ENCODE measurements at regions not wholly inside any gene's neighbourhood (a gene's known extent, or its start where the extent isn't known, plus 50 kb on each side); places are given as distances from the start of the nearest gene placed in this dataset.

DNA sequence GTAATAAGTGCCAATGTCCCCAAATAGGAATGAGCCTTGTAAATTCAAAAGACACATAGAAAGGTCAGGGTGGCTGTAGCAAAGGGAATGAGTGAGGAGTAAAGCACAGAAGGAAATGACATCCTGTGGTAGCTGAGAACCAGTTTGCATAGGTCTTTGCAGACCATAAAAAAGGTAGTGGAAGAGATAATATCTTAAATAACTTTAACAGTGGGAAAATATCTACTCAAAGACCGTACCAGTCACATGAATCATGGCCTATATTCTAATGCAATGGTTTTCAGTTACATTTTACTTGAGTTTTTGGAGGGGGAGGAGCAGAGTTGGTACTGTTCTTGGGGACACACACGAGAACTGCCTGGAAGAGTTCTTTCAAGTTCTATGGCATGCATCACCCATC is 297.3 kb upstream of the ADAMTS9 start:
- no peak for DNase-seq
- no peak for TF ChIP-seq POLR2A (IDR thresholded peaks at IDR 0.05; ENCODE audit: low read length)
- no peak for TF ChIP-seq GATA1 (IDR thresholded peaks at IDR 0.05; ENCODE audit: low read depth, low read length)

GRCh38 chr3:64983583-64984359 is 296.0 kb upstream of the ADAMTS9 start:
- TF ChIP-seq POLR2A (IDR thresholded peaks at IDR 0.05; ENCODE audit: low read length) (no peak), GATA1 (IDR thresholded peaks at IDR 0.05; ENCODE audit: low read depth, low read length) (no peak)
- DNase-seq, result no peak

- no peak for TF ChIP-seq GATA1 (IDR thresholded peaks at IDR 0.05; ENCODE audit: low read depth, low read length)
- no peak for TF ChIP-seq POLR2A (IDR thresholded peaks at IDR 0.05; ENCODE audit: low read length)
- DNase-seq, result no peak
Measured at GRCh38 chr3:64977308-64978100, 289.7 kb upstream of the ADAMTS9 start.

- TF ChIP-seq POLR2A (IDR thresholded peaks at IDR 0.05; ENCODE audit: low read length) (no peak), GATA1 (IDR thresholded peaks at IDR 0.05; ENCODE audit: low read depth, low read length) (no peak)
- DNase-seq, result no peak
Measured at GRCh38 chr3:64976456-64976855, 288.7 kb upstream of the ADAMTS9 start.

DNA sequence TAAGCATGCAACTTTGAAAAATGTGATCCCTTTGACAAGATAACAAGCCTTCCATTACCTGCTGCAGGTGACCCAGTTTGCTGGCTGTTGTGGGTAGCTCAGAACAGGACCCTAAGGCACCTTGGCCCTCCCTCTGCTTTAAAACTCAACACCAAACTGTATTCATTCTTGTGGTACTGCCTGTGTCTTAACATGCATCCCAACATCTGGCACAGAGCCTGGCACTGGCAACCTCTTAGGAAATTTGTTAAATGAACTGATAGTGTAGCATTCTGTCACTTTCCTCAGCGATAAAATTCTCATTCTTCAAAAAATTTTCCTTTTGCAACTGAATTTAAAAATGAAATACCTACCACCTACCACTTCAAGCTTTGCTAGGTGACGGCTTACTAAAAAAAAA is 287.3 kb upstream of the ADAMTS9 start:
- DNase-seq, result no peak
- TF ChIP-seq GATA1 (IDR thresholded peaks at IDR 0.05; ENCODE audit: low read depth, low read length) (no peak), POLR2A (IDR thresholded peaks at IDR 0.05; ENCODE audit: low read length) (no peak)

DNA sequence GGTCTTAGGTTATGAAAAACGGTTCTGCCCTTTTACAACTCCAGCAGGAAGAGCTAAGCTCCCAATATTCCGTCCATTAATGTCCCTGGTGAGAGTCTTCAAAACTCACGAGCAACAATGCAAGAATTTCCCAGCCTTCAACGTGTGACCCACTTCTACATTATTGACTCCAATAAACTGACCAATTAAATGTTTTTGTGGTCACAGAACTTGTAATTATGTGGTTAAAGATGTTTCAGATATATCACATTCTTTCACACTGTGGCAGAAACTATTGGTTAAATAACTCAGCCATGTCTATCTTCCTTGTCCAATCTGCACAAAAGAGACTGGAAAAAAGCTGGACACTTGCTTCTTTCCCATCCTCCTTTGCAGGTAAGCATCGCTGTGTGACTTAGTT is 286.6 kb upstream of the ADAMTS9 start:
- TF ChIP-seq POLR2A (IDR thresholded peaks at IDR 0.05; ENCODE audit: low read length) (no peak), GATA1 (IDR thresholded peaks at IDR 0.05; ENCODE audit: low read depth, low read length) (no peak)
- DNase-seq, result no peak

DNA sequence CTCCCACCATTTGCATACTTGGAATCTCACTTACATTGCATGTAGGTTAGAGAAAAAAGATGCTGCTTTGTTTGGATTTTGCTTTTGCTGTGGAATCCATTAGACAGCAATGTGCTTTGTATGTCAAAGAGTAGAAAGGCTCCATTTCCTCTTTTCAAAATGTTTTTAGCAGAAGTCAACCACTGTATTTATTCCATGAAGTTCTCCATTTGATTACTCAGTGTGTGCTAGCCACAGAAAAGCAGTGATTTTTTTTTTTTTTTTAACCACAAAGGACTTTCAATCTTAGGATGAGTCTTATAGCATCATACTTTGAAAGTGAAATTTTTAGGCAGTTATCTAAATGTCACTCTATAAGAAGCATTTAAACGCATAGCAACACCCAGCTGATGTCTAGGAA is 285.0 kb upstream of the ADAMTS9 start:
- no peak for DNase-seq
- TF ChIP-seq POLR2A (IDR thresholded peaks at IDR 0.05; ENCODE audit: low read length) (no peak), GATA1 (IDR thresholded peaks at IDR 0.05; ENCODE audit: low read depth, low read length) (no peak)

GRCh38 chr3:64971602-64972001 is 283.8 kb upstream of the ADAMTS9 start:
- no peak for DNase-seq
- TF ChIP-seq GATA1 (IDR thresholded peaks at IDR 0.05; ENCODE audit: low read depth, low read length) (no peak), POLR2A (IDR thresholded peaks at IDR 0.05; ENCODE audit: low read length) (no peak)

GRCh38 chr3:64970634-64971033 is 282.8 kb upstream of the ADAMTS9 start:
- no peak for DNase-seq
- TF ChIP-seq POLR2A (IDR thresholded peaks at IDR 0.05; ENCODE audit: low read length), result no peak
- no peak for TF ChIP-seq GATA1 (IDR thresholded peaks at IDR 0.05; ENCODE audit: low read depth, low read length)

- TF ChIP-seq POLR2A (IDR thresholded peaks at IDR 0.05; ENCODE audit: low read length) (no peak), GATA1 (IDR thresholded peaks at IDR 0.05; ENCODE audit: low read depth, low read length) (no peak)
- DNase-seq, result no peak
Measured at GRCh38 chr3:64961301-64961700, 273.5 kb upstream of the ADAMTS9 start.

- TF ChIP-seq POLR2A (IDR thresholded peaks at IDR 0.05; ENCODE audit: low read length), result no peak
- TF ChIP-seq GATA1 (IDR thresholded peaks at IDR 0.05; ENCODE audit: low read depth, low read length), result no peak
- DNase-seq, result no peak
Measured at GRCh38 chr3:64958199-64958843, 270.5 kb upstream of the ADAMTS9 start.

DNA sequence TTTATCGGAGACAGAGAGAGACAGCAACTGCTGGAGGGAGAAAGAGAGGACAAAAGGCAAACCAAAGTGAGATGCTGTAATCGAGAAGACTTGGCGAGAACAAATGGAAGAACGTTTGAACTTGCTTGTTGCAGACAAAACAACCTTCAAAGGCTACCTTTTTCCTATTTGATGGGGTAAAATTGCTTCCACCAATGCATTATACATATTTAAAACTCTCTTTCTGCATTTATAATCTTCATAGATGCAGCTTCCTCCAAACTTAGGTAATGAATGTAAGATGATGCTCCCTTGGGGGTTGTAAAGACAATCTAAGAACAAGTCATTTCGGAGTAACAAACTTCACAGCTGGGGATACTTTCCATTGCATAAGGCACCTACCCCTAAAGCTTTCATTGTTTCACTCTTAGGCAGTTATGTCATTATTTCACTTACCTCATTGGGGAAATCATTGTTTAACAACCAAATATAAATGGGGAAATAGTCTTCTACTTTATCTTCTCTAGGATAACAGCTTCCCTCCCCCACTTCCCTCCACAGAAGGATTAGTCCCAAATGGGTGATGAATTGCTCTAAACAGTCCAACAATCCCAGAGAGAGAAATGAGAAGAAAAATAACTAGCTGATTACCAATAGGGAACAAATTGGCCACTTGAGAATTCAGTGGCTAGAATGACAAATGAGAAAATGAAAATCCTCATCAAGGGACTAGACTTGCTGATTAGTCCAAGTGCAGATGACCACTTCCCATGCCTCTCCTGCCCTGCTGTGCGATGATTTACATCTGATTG is 269.8 kb upstream of the ADAMTS9 start:
- DNase-seq, result no peak
- no peak for TF ChIP-seq GATA1 (IDR thresholded peaks at IDR 0.05; ENCODE audit: low read depth, low read length)

- no peak for DNase-seq
- TF ChIP-seq GATA1 (IDR thresholded peaks at IDR 0.05; ENCODE audit: low read depth, low read length), result no peak
- TF ChIP-seq POLR2A (IDR thresholded peaks at IDR 0.05; ENCODE audit: low read length), result no peak
Measured at GRCh38 chr3:64956711-64957325, 269.0 kb upstream of the ADAMTS9 start.
